D341Med (cell line): ENCODE measurements at regions not wholly inside any gene's neighbourhood (a gene's known extent, or its start where the extent isn't known, plus 50 kb on each side); places are given as distances from the start of the nearest gene placed in this dataset.

ENCODE experiments used
- DNase-seq: peaks from one replicate; pipeline ENCODE4 v3.0.0; 2012; ENCODE audit warnings: low spot score

- DNase-seq = no peak
Observed at GRCh38 chr10:42972946-42973345, 103.9 kb upstream of the RET start.

- no peak for DNase-seq
Observed at GRCh38 chr10:42973411-42973810, 103.5 kb upstream of the RET start.

DNA sequence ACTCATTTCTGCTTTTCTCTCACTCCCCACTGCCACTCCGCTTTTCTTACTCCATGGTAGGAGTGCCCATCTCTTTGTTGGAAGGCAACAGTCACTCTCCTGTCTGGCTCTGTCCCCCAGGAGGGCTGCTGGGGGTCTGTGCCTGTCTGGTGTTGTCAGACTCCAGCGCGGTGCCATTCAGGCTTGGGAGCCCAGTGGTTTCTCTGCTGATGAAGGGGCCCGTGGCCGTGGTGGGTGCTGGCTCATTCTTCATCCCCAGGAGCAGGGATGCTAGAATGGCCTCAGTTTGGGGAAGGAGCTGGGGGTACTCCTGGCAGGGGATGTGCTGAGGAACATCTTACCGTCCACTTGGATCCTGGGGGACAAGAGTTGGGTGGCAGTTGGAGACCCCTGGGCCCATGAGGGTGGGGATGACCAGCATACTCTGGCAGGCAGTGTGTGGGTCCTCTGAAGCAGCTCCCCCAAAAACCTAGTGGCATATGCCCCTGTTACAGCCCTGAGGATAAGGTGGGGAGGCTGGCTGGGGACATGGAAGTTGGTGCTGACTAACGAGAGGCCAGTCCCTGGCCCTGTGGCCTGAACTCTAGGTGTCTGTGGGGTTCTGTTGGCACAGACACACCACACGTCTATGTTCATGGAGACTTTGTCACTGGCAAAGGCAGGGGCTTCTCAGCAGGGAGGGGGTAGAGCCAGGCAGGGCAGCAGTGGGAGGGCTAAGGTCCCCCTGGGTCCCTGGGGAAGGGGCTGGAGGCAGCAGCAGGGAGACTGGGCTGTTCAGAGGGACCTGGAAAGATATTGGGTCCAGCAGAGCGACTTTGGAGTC, 102.8 kb upstream of the RET start:
- no peak for DNase-seq

DNA sequence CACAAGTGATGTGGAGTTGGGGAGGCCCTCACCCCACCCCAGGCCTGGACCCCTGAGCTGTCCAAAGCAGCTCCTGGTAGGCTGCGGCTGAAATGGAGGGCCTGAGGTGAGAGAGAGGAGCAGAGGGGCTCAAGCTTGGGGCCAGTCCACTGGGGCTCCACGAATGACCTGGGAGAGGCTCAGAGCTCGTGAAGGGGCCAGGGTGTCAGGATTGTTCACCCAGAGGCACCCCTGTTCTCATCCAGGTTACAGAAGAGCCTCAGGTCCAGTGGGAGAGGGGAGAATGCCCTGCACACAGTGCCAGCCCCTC, 102.2 kb upstream of the RET start:
- no peak for DNase-seq

DNA sequence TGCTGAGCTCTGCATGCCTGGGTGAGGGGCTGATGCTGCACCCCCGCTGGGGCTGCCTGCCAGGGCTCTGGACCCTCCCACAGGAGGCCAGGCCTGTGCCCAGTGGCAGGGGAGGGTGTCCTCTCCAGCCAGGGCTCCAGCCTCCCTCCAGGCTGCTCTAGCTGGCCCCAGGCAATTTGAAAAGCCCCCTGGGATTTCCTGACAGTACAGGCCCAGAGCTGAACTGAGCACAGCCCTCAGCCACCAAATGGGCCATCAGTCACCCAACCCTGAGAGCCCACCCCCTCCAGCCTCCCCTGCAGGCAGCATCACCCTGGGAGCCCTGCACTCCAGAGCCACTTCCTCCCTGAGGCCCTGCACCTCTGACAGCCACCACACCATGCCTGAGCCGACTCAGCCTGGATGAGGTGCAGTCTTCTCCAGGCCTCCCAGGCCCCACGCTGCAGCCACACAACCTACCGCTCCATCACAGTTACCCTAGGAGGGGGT, 101.8 kb upstream of the RET start:
- no peak for DNase-seq

GRCh38 chr10:42975558-42976340, 101.1 kb upstream of the RET start:
- DNase-seq = no peak

- no peak for DNase-seq
Observed at GRCh38 chr10:42976351-42977031, 100.4 kb upstream of the RET start.

DNA sequence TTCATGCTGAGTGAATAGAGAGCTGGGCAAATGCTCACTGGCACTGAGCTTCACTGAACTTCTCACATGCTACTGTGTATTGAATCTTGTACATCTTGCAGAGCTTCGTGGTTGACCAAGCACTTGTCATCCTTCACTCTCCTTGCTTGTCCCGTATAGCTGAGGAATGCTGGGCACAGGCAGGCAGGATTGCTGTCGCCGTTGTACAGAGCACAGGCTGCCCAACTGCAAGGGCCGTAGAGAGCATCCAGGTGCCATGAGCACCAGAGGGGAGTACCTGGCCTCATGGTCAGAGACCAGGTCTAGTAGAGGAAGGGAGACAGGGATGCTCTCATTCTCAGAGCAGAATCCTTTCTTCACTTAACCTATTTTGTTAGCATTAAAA, 99.8 kb upstream of the RET start:
- no peak for DNase-seq

DNA sequence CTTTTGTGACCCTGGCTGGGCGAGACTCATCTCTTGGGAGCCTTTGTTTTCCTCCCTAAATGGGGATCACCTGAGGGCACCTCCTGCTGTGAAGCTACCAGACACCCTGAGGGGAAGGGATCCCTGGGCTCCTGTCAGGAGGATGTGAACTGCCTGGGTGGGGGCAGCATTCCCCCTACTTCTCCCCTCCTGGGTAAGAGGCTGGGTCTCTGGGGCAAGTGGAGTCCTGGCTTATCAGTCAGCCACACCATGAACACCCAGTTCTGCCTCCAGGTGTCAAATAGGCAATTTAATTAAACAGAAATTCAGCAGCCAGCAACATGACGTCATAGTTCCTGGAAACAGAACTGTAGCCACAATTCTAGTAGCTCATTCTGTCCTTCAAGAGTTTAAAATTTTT, 97.7 kb upstream of the RET start:
- DNase-seq = no peak

- DNase-seq = no peak
Observed at GRCh38 chr10:42979721-42980467, 97.0 kb upstream of the RET start.

- DNase-seq = no peak
Observed at GRCh38 chr10:42980553-42981357, 96.1 kb upstream of the RET start.

DNA sequence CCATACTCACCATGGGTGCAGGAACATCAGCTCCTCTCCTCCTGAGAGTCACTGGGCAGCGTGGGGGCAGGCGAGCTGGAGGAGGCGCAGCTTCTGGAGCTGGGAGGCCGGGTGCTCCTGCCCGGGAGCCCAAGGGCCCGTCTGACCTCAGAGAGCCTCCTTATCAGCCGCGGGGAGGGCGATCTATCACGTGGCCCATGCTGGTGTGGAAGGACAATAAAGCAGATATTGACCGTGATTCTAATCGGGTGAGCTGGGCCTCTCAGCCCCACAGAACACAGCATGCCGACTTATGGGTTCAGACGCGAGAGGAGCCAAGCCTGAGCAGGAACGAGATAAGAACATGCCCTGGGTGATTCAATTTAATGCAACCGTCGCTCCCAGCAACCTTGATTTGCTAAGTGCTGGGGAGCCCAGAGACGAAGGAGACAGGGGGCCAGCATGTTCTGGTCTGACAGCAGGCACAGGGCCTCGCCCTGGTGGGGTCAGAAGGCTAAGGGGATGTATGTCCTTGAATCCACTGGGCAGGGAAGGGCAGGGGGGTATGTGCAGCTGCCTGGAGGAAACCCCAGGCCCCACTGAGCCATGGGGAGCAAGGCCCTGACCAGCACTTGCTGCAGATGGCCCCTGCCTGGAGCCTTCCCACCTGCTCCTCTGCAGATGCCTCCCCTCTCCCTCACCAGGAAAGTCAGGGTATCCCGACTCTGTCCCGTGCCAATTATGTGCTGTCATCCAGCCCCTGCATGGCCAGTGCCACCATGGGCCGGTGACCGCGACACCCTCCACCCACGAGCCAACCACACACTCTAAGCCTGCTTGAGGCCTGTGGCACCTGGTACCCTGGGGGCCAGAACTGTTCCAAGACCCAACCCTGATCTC, 95.3 kb upstream of the RET start:
- no peak for DNase-seq

DNA sequence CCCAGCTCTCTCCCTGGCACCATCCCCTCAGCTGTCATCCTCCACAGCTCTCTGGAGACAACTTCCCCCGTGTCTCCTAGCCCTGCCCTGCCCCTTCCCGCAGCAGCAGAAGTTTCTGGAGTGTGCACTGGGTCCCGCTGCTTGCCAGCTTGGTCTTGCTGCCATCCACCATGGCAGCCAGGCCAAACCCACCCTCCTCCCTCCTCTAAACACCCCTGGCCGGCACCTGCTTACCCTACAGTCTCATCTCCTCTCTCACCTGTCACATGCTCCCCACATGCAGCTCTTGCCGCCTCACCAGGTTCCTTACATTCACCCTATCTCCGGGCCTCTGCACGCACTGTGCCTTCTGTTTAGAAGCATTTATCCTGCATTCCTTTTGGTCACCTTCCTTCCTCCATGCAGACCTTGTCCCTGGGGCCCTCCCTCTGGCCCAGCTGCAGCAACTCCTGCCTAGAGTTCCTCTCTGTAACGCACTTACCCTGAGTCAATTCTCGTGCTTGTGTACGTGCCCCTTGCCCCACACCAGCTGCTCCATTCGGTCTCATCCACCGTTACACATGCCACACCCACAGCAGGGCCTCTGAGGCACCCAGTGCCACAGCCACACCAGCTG, 93.9 kb upstream of the RET start:
- DNase-seq = no peak

GRCh38 chr10:42983591-42983990, 93.3 kb upstream of the RET start:
- DNase-seq = no peak

- DNase-seq = no peak
Observed at GRCh38 chr10:42984035-42984610, 92.7 kb upstream of the RET start.

DNA sequence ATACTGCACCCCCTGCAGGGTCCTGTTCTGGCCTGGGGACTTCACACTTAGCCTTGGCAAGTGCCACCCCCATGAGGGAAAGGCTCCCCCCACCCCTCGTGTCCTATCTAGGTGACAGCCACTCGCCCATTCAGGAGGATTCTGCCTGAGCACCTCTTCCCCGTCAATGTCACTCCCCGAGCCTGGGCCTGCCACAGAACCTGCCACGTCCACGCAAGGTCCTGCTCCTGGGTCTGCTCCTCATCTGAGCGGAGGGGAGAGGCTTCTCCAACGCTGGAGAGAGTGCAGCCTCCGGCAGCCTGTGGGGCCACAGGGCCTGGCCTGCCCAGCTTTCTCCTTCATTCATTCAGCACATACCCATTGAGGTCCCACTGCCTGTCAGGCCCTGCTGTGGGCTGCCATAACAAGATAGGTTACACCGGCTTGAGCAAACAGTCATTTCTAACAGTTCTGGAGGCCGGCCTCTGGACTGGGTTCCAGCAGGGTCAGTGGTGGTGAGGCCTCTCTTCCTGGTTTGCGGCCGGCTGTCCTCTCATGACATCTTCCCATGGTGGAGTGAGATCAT, 92.0 kb upstream of the RET start:
- peak; percentile 14 for DNase-seq

GRCh38 chr10:42985436-42986316, 91.2 kb upstream of the RET start:
- no peak for DNase-seq

GRCh38 chr10:42986633-42987032, 90.2 kb upstream of the RET start:
- DNase-seq = no peak
